ENCODE measurements at regions not wholly inside any gene's neighbourhood (a gene's known extent, or its start where the extent isn't known, plus 50 kb on each side); places are given as distances from the start of the nearest gene placed in this dataset.

DNA sequence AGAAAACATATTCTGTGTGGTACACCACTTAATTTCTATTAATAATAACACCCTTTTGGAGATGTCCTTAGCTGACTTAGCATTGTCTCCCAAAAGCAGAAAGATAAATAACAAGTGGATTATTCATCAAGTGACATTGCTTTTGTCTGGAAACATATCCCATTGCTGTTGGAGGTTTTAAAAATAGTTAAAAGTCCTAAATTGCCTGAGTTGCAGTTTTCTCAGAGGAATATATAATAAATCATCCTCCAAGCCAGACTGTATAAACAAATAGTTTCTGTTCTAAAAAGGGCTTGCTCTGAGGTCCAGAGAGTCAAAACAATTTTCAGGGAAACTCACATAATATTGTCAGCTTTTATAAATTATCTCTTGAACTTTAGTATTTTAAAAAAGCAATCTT is 60.4 kb upstream of the CD96 start:
- DNase-seq: no peak

- no peak for DNase-seq
These were observed 59.4 kb upstream of the CD96 start for GRCh38 chr3:111482574-111482973.

- DNase-seq: no peak
These were observed 56.9 kb upstream of the CD96 start for GRCh38 chr3:111485086-111485485.

Measured in stimulated activated CD8-positive, alpha-beta memory T cell treated with anti-CD3 and anti-CD28 coated beads, Interleukin-4, amount 100 ng/mL, for 48 hours (primary cell).